Bronchial epithelial cell (primary cell): ENCODE measurements at regions not wholly inside any gene's neighbourhood (a gene's known extent, or its start where the extent isn't known, plus 50 kb on each side); places are given as distances from the start of the nearest gene placed in this dataset.

ENCODE experiments used
- DNase-seq: peaks from one replicate; pipeline ENCODE4 v3.0.0-alpha.2; 2010; ENCODE audit warnings: low read depth
- FAIRE-seq: peaks from 2 replicates; lab custom pipeline; 2011; peaks lifted over from hg19 to GRCh38; lab: Jason Lieb, UNC
- H3K27me3 ChIP-seq: 2 replicates; pipeline ENCODE4 v1.5.1; 2011; ENCODE audit warnings: low read length; ENCODE audit not compliant: control insufficient read depth, insufficient read depth
- H3K36me3 ChIP-seq: 2 replicates; pipeline ENCODE4 v1.5.1; 2011; ENCODE audit warnings: low read length; ENCODE audit not compliant: control insufficient read depth, insufficient read depth
- H3K4me3 ChIP-seq: 2 replicates; pipeline ENCODE4 v1.5.1; 2011; ENCODE audit warnings: mild to moderate bottlenecking, low read depth, low read length, control low read depth
- CTCF ChIP-seq: IDR thresholded peaks from 2 replicates; pipeline ENCODE4 v1.5.1; 2011; ENCODE audit warnings: mild to moderate bottlenecking, moderate library complexity, low read length, control low read depth, inconsistent platforms; ENCODE audit not compliant: insufficient read depth, severe bottlenecking

DNA sequence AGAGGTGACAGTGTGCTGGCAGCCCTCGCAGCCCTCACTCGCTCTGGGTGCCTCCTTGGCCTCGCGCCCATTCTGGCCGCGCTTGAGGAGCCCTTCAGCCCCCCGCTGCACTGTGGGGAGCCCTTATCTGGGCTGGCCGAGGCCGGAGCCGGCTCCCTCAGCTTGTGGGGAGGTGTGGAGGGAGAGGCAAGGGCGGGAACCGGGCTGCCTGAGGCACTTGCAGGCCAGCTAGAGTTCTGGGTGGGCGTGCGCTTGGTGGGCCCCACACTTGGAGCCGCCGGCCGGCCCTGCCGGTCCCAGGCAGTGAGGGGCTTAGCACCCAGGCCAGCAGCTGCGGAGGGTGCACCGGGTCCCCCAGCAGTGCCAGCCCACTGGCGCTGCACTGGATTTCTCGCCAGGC is 1480.9 kb upstream of the SLC39A10 start:
- TF ChIP-seq CTCF = no peak
- FAIRE-seq = no peak
- no peaks in the 10 kb centered on the region for H3K27me3 ChIP-seq
- H3K4me3 ChIP-seq = no peak overlapping the region
- no peaks in the 10 kb centered on the region for H3K36me3 ChIP-seq
- no peak for DNase-seq

- DNase-seq (peak; percentile 32), FAIRE-seq (no peak)
- Histone ChIP-seq H3K36me3 (no peaks in the 10 kb centered on the region), H3K4me3 (no peak overlapping the region), H3K27me3 (no peaks in the 10 kb centered on the region)
- TF ChIP-seq CTCF = peak; percentile 60
Measured at GRCh38 chr2:194166818-194167217, 1490.2 kb upstream of the SLC39A10 start.

DNA sequence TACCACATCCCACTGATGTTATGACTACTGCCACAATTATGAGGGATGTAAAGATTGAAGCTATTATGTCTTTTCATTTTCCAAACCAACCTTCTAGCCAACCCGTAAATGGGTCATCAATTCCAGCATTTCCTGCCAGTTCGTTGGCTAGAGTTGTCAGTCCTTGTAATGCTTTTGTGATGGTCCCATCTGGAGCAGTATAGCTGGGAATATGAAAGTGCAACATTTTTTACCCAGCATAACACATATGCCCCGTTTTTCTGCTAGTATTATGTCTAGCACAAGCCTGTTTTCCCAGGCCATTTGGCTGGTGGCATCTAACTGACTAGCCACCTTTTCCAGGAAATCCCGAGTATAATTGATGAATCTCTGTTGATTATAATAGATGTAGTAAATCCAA is 1501.6 kb upstream of the SLC39A10 start:
- FAIRE-seq = no peak

DNA sequence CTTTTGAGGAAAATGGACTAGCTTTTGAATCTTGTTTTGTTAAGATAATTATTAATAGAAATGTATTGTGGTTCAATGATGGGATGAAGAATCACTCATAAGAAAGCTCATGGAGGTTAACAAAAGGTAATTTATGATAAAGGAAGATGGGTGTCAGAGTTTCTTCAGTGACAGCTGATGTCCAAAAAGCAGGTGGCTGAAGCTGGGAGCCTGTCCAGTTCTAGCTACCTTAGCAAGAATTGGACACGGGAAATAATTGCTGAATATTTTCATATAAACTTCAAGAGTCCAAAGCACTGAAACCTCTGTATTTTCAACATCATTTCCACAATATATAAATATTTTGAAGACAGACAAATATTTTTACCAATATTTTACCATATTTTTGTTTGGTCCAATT is 1505.8 kb upstream of the SLC39A10 start:
- FAIRE-seq (no peak), DNase-seq (no peak)
- no peak for TF ChIP-seq CTCF
- Histone ChIP-seq H3K36me3 (no peaks in the 10 kb centered on the region), H3K27me3 (no peaks in the 10 kb centered on the region), H3K4me3 (no peak overlapping the region)

More for the DNA sequence above, 1501.6 kb upstream of the SLC39A10 start:
- H3K27me3 ChIP-seq = no peaks in the 10 kb centered on the region
- no peak overlapping the region for H3K4me3 ChIP-seq
- TF ChIP-seq CTCF = no peak
- no peak for DNase-seq
- H3K36me3 ChIP-seq = no peaks in the 10 kb centered on the region

- no peak for TF ChIP-seq CTCF
- Histone ChIP-seq H3K4me3 (no peak overlapping the region), H3K36me3 (no peaks in the 10 kb centered on the region)
Measured at GRCh38 chr2:194135463-194135862, 1521.6 kb upstream of the SLC39A10 start.

GRCh38 chr2:194128810-194129209 is 1528.2 kb upstream of the SLC39A10 start:
- Histone ChIP-seq H3K4me3 (no peak overlapping the region), H3K27me3 (no peaks in the 10 kb centered on the region), H3K36me3 (no peaks in the 10 kb centered on the region)
- no peak for DNase-seq
- no peak for FAIRE-seq
- TF ChIP-seq CTCF = no peak

More at GRCh38 chr2:194135463-194135862, 1521.6 kb upstream of the SLC39A10 start:
- no peaks in the 10 kb centered on the region for H3K27me3 ChIP-seq
- no peak for DNase-seq
- FAIRE-seq = no peak
